Fibroblast of the aortic adventitia (primary cell): ENCODE measurements at regions not wholly inside any gene's neighbourhood (a gene's known extent, or its start where the extent isn't known, plus 50 kb on each side); places are given as distances from the start of the nearest gene placed in this dataset.

Source experiments
- DNase-seq: peaks from one replicate; pipeline ENCODE4 v3.0.0-alpha.2; 2010; ENCODE audit warnings: low read depth
- H3K4me3 ChIP-seq: 2 replicates; pipeline ENCODE4 v1.5.1; 2011; ENCODE audit warnings: low read depth, mild to moderate bottlenecking, control low read depth, low read length, moderate library complexity
- CTCF ChIP-seq: IDR thresholded peaks from 2 replicates; pipeline ENCODE4 v1.5.1; 2011; ENCODE audit warnings: mild to moderate bottlenecking, low read length, control low read depth, inconsistent platforms; ENCODE audit not compliant: insufficient read depth

DNA sequence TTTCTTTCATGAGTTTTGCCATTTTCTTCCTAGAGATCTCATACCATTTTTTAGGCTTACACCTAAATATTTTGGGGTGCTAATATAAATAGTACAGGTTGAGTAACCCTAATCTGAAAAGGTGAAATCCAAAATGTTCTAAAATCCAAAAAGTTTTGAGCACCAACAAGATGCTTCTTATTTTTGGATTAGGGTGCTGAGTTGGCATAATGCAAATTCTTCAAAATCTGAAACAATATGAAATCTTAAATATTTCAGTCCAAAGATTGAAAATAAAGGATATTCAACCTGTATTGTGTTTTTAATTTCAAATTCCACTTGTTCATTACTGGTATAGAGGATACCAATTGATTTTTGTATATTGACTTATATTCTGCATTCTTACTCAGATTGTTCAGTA lies 51.1 kb upstream of the KCNK2 start:
- no peak for TF ChIP-seq CTCF
- no peak overlapping the region for H3K4me3 ChIP-seq
- no peak for DNase-seq
